ENCODE measurements at regions not wholly inside any gene's neighbourhood (a gene's known extent, or its start where the extent isn't known, plus 50 kb on each side); places are given as distances from the start of the nearest gene placed in this dataset.
"Not testable (repeated sequence)": the region's sequence is repeated elsewhere in the genome, so short reads cannot be mapped to it uniquely, and the experiment has no call there.

DNA sequence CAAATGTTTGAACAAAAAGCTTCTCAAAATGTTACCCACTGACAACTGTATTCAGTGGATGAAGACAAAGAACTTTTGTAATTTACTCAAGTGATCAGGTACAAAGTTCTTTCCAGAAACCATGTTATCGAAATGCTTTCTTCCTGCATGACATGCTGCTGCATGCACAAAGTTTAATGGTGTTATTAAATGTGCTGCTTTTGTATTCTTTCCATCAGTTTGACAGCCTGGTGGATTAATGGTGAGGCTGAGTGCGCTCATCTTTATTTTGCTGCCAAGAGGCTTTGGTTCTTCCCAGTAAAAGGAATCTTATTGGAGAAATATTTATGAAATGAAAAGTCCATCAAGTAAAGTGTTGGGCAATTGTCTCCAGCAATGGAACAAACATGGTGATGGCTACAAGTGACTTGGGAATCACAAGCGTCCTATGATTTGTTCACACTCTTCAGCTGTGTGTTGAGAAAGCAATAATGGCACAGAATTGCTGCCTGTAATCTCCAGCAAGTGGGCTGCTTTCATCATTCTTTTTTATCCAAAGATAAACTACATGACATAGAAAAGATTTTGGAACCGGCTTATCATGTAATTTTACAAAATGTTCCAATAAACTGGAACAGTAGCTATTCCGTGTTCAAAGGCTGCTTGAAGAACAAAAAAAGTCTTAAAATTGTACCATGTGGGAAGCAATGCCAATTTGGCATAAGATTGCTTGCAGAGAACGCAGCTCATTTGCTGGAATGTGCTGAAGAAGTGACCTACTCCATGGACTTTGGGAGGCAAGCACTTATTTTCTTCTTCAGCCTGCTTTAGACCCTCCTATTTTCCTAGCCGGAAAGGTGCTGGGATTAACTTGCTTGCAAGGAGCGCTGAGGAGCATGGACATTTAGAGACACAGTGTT lies 153.1 kb downstream of the HSD17B3 start:
- peaks cover 5% of the 10 kb centered on the region for H3K9me3 Mint-ChIP-seq (ENCODE audit: unreplicated experiment)
- peaks cover 3% of the 10 kb centered on the region for H3K4me1 Mint-ChIP-seq (ENCODE audit: unreplicated experiment)
- H3K27ac Mint-ChIP-seq (ENCODE audit: unreplicated experiment) = no peak overlapping the region
- H3K27me3 Mint-ChIP-seq (ENCODE audit: unreplicated experiment) = peaks cover 33% of the 10 kb centered on the region
- no peaks in the 10 kb centered on the region for H3K36me3 Mint-ChIP-seq (ENCODE audit: unreplicated experiment)
- no peak for DNase-seq (ENCODE audit: extremely low spot score, unreplicated experiment)
- H3K4me3 Mint-ChIP-seq (ENCODE audit: unreplicated experiment) = no peak overlapping the region
- TF ChIP-seq, protein P1, sequence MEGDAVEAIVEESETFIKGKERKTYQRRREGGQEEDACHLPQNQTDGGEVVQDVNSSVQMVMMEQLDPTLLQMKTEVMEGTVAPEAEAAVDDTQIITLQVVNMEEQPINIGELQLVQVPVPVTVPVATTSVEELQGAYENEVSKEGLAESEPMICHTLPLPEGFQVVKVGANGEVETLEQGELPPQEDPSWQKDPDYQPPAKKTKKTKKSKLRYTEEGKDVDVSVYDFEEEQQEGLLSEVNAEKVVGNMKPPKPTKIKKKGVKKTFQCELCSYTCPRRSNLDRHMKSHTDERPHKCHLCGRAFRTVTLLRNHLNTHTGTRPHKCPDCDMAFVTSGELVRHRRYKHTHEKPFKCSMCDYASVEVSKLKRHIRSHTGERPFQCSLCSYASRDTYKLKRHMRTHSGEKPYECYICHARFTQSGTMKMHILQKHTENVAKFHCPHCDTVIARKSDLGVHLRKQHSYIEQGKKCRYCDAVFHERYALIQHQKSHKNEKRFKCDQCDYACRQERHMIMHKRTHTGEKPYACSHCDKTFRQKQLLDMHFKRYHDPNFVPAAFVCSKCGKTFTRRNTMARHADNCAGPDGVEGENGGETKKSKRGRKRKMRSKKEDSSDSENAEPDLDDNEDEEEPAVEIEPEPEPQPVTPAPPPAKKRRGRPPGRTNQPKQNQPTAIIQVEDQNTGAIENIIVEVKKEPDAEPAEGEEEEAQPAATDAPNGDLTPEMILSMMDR (IDR thresholded peaks at IDR 0.05) = no peak

DNA sequence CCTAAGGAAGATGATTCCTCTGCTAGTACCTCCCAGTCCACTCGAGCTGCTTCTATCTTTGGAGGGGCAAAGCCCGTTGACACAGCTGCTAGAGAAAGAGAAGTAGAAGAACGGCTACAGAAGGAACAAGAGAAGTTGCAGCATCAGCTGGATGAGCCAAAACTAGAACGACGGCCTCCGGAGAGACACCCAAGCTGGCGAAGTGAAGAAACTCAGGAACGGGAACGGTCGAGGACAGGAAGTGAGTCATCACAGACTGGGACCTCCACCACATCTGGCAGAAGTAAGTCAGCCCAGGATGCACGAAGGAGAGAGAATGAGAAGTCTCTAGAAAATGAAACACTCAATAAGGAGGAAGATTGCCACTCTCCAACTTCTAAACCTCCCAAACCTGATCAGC lies 154.9 kb downstream of the HSD17B3 start:
- H3K27me3 Mint-ChIP-seq (ENCODE audit: unreplicated experiment) = peaks cover 33% of the 10 kb centered on the region
- not testable (repeated sequence) for H3K27ac Mint-ChIP-seq (ENCODE audit: unreplicated experiment); H3K9me3 Mint-ChIP-seq (ENCODE audit: unreplicated experiment); H3K36me3 Mint-ChIP-seq (ENCODE audit: unreplicated experiment); H3K4me3 Mint-ChIP-seq (ENCODE audit: unreplicated experiment); DNase-seq (ENCODE audit: extremely low spot score, unreplicated experiment); H3K4me1 Mint-ChIP-seq (ENCODE audit: unreplicated experiment)

DNA sequence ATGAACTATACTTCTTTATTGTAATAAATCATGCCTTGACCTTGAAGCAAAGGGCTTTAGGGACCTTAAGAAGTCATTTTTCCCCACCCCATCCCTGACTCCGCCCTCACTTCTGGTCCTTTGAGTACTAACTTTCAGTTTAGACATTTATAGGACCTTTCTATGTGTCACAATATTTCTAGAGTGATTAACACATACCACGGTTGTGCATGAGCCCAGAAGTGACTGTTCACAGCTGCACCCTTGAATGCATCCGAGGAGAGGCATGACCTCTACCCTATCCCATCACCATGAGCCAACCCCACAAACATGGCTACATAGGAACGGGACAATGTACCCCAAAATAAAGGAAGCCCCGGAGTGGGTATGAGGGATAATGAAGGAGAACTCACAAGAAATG lies 160.3 kb downstream of the HSD17B3 start:
- H3K36me3 Mint-ChIP-seq (ENCODE audit: unreplicated experiment) = no peaks in the 10 kb centered on the region
- no peak overlapping the region for H3K4me3 Mint-ChIP-seq (ENCODE audit: unreplicated experiment)
- no peak for DNase-seq (ENCODE audit: extremely low spot score, unreplicated experiment)
- H3K27ac Mint-ChIP-seq (ENCODE audit: unreplicated experiment) = no peak overlapping the region
- peaks cover 5% of the 10 kb centered on the region for H3K27me3 Mint-ChIP-seq (ENCODE audit: unreplicated experiment)
- H3K9me3 Mint-ChIP-seq (ENCODE audit: unreplicated experiment) = peaks cover 5% of the 10 kb centered on the region
- H3K4me1 Mint-ChIP-seq (ENCODE audit: unreplicated experiment) = peaks cover 52% of the 10 kb centered on the region
- TF ChIP-seq, protein P1 (IDR thresholded peaks at IDR 0.05) = no peak

DNA sequence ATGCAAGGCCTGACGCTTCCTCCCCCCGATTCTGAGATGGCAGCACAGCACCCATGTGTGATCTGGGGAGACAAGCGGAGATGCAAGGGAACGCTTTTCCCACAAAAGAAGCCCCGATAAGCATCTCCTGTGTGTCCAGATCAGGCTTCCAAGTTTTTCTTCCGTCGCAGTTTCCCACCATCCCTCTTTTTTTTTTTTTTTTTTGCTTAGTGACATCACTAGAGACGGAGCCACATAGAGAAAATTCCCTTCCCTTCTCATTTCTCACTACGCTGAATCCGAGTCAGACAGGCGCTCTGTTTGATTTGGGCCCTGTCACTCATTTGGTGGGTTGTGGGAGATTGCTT lies 160.9 kb downstream of the HSD17B3 start:
- DNase-seq (ENCODE audit: extremely low spot score, unreplicated experiment) = no peak
- H3K4me3 Mint-ChIP-seq (ENCODE audit: unreplicated experiment) = no peak overlapping the region
- TF ChIP-seq, protein P1 (IDR thresholded peaks at IDR 0.05) = no peak
- H3K27me3 Mint-ChIP-seq (ENCODE audit: unreplicated experiment) = no peaks in the 10 kb centered on the region
- no peak overlapping the region for H3K27ac Mint-ChIP-seq (ENCODE audit: unreplicated experiment)
- H3K4me1 Mint-ChIP-seq (ENCODE audit: unreplicated experiment) = peaks cover 57% of the 10 kb centered on the region
- H3K9me3 Mint-ChIP-seq (ENCODE audit: unreplicated experiment) = no peaks in the 10 kb centered on the region
- no peaks in the 10 kb centered on the region for H3K36me3 Mint-ChIP-seq (ENCODE audit: unreplicated experiment)

DNA sequence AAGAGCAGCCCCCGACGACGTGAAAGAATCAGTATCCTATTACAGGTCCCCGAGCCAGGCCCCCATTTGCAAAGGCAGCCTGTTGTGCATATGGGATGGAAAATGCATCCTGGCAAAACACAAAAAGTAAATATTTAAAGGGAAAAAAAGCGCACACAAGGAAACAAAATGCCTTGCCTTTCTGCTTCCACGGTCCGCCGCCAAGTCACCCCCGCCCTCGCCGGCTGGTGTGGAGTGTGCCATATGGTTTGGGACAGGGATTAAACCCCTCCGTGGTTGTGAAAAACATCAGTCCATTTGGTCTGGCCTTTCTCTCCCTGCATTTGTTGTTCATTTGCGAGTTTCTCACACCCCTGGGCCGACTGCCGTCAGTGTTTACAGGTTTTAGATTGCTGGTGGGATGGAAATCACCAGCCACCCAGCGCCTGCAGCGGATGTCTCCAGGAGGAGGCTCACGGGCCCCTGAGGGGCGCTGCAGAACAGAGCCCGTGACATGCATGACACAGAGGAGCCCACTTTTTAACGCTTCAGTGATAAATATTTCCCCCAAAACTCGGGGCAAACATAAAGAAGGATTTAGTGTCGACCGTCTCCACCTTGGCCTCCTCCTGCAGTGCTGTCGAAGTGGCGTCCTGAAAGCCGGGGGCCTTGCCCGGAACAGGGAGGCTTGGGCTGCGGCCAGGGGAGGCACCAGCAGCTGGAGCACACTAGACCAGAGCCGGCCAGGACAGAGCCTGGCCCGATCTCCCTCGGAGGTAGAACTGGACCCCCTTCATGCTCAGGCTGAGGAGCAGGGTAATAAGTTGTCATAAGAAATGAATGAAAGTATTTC lies 161.5 kb downstream of the HSD17B3 start:
- no peaks in the 10 kb centered on the region for H3K9me3 Mint-ChIP-seq (ENCODE audit: unreplicated experiment)
- no peak for DNase-seq (ENCODE audit: extremely low spot score, unreplicated experiment)
- TF ChIP-seq, protein P1 (IDR thresholded peaks at IDR 0.05) = no peak
- H3K27me3 Mint-ChIP-seq (ENCODE audit: unreplicated experiment) = no peaks in the 10 kb centered on the region
- peaks cover 62% of the 10 kb centered on the region for H3K4me1 Mint-ChIP-seq (ENCODE audit: unreplicated experiment)
- no peak overlapping the region for H3K4me3 Mint-ChIP-seq (ENCODE audit: unreplicated experiment)
- H3K27ac Mint-ChIP-seq (ENCODE audit: unreplicated experiment) = peak overlapping the region; percentile 96
- no peaks in the 10 kb centered on the region for H3K36me3 Mint-ChIP-seq (ENCODE audit: unreplicated experiment)

Data from osteocyte (in vitro differentiated cells).